Esophagus muscularis mucosa (tissue), 4 donors: ENCODE measurements at regions not wholly inside any gene's neighbourhood (a gene's known extent, or its start where the extent isn't known, plus 50 kb on each side); places are given as distances from the start of the nearest gene placed in this dataset.

Experiments
- DNase-seq: peaks from one replicate; pipeline ENCODE4 v3.0.0-alpha.2; 2017; ENCODE audit errors: extremely low spot score
- H3K27ac ChIP-seq, 4 donors: fragments of 200-600 bp; sonication (generic); replicated peaks in 1 of 4; 1 replicate in 3 of 4; 2 replicates in 1 of 4; pipeline ENCODE4 v1.5.1; 2016 to 2019; ENCODE audit warnings: mild to moderate bottlenecking in 1 of 4
- H3K27me3 ChIP-seq, 4 donors: fragments of 200-600 bp; sonication (generic); one replicate each; pipeline versions ENCODE4 v1.5.1 to v1.6.0; 2016 to 2019
- H3K36me3 ChIP-seq, 4 donors: fragments of 200-600 bp; sonication (generic); one replicate each; pipeline ENCODE4 v1.5.1; 2016 to 2019
- H3K4me1 ChIP-seq, 4 donors: fragments of 200-600 bp; sonication (generic); one replicate each; pipeline ENCODE4 v1.5.1; 2016 to 2019
- H3K4me3 ChIP-seq, 4 donors: fragments of 200-600 bp; sonication (generic); 1 replicate in 2 of 4; 2 replicates in 2 of 4; pipeline ENCODE4 v1.5.1; 2016 to 2019; ENCODE audit warnings: mild to moderate bottlenecking in 4 of 4, moderate library complexity in 1 of 4
- H3K9me3 ChIP-seq, 4 donors: fragments of 200-600 bp; sonication (generic); 1 replicate in 3 of 4; 2 replicates in 1 of 4; pipeline ENCODE4 v1.5.1; 2016 to 2019
- EP300 ChIP-seq: sonication (generic); formaldehyde crosslinking; IDR thresholded peaks from one replicate; pipeline ENCODE4 v1.6.1; 2017; ENCODE audit warnings: antibody characterized with exemption
- POLR2A ChIP-seq: fragments of 450-650 bp; IDR thresholded peaks from one replicate; pipeline ENCODE4 v1.6.1; 2017; ENCODE audit warnings: antibody characterized with exemption, moderate library complexity, mild to moderate bottlenecking, low read depth
- POLR2AphosphoS5 ChIP-seq, 2 donors: sonication (generic); formaldehyde crosslinking; IDR thresholded peaks; one replicate each; pipeline ENCODE4 v1.6.1; 2017; ENCODE audit warnings: antibody characterized with exemption in 2 of 2
- WGBS: methylation state at CpG from one replicate; pipeline ENCODE4 v1.1.5; 2018; 5-methylcytosine and 5-hydroxymethylcytosine counted together
- intact Hi-C: fragments of 100-400 bp; cut with DNase I; formaldehyde crosslinking; loops from one replicate; pipeline ENCODE4 v1.15.1; 2023
- TF ChIP-seq, protein P1 (sequence below), 3 experiments: fragments of 200-600 bp in 2 of 3; fragments of 450-650 bp in 1 of 3; sonication (generic) in 2 of 3; IDR thresholded peaks; one replicate each; pipeline ENCODE4 v1.5.1; 2017 to 2019; ENCODE audit warnings: antibody characterized with exemption in 3 of 3, mild to moderate bottlenecking in 2 of 3, moderate library complexity in 1 of 3

DNA sequence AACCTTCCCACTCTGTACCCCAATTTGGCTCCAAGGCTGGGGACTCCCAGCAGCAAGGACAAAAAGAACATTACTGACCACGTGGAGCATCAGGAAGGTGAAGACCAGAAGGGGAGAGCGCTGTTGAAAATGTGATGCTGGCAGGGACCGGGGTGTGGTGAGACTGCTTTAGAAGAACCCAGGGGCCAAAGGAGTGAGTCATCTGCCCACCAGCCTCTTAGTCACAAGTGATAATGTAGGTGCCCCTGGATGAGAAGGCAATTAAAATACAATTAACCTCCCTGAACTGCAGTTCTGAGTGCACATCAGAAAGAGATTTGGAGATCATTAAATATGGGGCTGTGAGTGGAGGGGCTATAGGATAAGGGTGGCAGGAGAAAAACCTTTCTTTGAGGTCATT is 366.6 kb upstream of the CCL2 start:
- 89% methylated on average over 3 of the region's 3 CpGs for WGBS
- no peaks in the 10 kb centered on the region for H3K9me3 ChIP-seq
- no peak for DNase-seq
- no peaks in the 10 kb centered on the region for H3K4me1 ChIP-seq
- no peak overlapping the region for H3K4me3 ChIP-seq
- intact Hi-C loops, result no loop called here
- H3K27ac ChIP-seq, result no peak overlapping the region
- no peaks in the 10 kb centered on the region for H3K36me3 ChIP-seq
- H3K27me3 ChIP-seq, result peaks cover 0 to 10% (median 0%) of the 10 kb centered on the region in 4 donors
- TF ChIP-seq, protein P1, sequence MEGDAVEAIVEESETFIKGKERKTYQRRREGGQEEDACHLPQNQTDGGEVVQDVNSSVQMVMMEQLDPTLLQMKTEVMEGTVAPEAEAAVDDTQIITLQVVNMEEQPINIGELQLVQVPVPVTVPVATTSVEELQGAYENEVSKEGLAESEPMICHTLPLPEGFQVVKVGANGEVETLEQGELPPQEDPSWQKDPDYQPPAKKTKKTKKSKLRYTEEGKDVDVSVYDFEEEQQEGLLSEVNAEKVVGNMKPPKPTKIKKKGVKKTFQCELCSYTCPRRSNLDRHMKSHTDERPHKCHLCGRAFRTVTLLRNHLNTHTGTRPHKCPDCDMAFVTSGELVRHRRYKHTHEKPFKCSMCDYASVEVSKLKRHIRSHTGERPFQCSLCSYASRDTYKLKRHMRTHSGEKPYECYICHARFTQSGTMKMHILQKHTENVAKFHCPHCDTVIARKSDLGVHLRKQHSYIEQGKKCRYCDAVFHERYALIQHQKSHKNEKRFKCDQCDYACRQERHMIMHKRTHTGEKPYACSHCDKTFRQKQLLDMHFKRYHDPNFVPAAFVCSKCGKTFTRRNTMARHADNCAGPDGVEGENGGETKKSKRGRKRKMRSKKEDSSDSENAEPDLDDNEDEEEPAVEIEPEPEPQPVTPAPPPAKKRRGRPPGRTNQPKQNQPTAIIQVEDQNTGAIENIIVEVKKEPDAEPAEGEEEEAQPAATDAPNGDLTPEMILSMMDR (IDR thresholded peaks at IDR 0.05), result no peak
- no peak for TF ChIP-seq POLR2A
- no peak for TF ChIP-seq POLR2AphosphoS5 (IDR thresholded peaks at IDR 0.05)
- no peak for TF ChIP-seq EP300

DNA sequence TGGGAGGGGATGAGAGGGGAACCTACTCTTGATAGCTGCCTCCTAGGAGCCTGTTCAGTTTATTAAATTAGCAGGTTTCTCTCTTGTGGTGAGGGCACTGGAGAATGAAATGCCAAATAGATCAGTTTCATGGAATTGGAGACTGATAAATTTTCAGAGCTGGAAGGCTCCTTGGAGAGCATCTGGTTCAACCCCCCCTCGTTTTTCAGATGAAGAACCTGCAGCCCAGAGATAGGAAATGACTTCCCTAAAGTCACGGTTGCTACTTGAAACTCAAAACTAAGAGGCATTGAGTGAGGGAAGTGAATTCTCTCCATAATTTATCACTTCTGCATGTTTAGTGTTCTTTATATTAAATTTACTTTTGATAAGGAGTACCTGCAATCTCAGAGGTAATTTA is 366.0 kb upstream of the CCL2 start:
- H3K4me1 ChIP-seq, result no peaks in the 10 kb centered on the region
- 47% methylated on average over 2 of the region's 2 CpGs for WGBS
- no peak overlapping the region for H3K4me3 ChIP-seq
- DNase-seq, result no peak
- intact Hi-C loops, result no loop called here
- H3K9me3 ChIP-seq, result no peaks in the 10 kb centered on the region
- no peaks in the 10 kb centered on the region for H3K36me3 ChIP-seq
- H3K27me3 ChIP-seq, result peaks cover 0 to 10% (median 0%) of the 10 kb centered on the region in 4 donors
- no peak overlapping the region for H3K27ac ChIP-seq
- TF ChIP-seq EP300 (no peak), POLR2A (no peak), POLR2AphosphoS5 (IDR thresholded peaks at IDR 0.05) (no peak)
- TF ChIP-seq, protein P1 (IDR thresholded peaks at IDR 0.05), result no peak

GRCh38 chr17:33889766-33890165 is 365.3 kb upstream of the CCL2 start:
- 83% methylated on average over 2 of the region's 2 CpGs for WGBS
- Histone ChIP-seq H3K4me1 (no peaks in the 10 kb centered on the region), H3K9me3 (no peaks in the 10 kb centered on the region), H3K27ac (no peak overlapping the region), H3K27me3 (peaks cover 0 to 10% (median 0%) of the 10 kb centered on the region in 4 donors), H3K4me3 (no peak overlapping the region), H3K36me3 (no peaks in the 10 kb centered on the region)
- intact Hi-C loops, result no loop called here
- DNase-seq, result no peak
- TF ChIP-seq POLR2AphosphoS5 (IDR thresholded peaks at IDR 0.05) (no peak), EP300 (no peak), POLR2A (no peak)
- TF ChIP-seq, protein P1 (IDR thresholded peaks at IDR 0.05), result no peak

DNA sequence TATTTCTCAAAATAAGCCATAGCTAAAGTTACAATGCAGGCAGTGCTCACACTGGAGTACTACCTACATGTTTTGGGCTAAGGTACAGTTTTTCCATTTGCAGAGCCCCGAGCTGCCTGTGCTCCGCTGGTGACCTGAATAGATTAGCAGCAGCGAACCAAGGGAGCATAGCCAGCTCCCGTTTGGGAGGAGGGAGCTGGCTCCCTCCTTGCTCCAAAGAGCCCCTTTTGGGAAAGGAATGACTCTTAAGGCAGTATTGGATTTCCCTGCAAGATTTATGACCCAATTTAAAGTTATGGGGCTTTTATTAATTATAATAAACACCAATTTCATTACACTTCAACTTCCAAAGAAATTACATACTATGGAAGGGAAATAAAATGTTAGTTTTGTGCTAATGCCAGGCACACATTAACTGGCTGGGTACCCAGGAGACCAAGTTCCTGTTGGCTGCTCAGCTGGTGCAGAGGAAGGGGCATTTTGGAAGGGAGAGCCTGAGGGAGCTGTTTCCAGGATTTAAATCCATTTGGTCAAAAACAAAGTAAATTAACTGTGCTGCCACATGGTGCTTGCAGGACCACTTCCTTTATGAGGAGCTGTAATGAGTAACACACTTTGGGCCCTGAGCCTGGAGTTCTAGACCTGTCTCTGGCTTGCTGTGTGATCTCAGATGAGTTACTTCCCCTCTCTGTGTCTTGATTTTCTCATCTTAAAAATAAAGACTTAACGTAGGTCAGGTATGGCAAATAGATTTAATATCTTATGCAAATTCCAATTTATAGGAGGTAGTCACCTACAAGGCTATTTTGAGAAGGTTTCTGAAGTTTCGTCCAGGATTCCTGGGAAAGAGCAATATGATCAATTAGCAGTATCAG is 362.1 kb upstream of the CCL2 start:
- H3K4me1 ChIP-seq, result no peaks in the 10 kb centered on the region
- H3K27me3 ChIP-seq, result peaks cover 0 to 12% (median 0%) of the 10 kb centered on the region in 4 donors
- intact Hi-C loops, result no loop called here
- DNase-seq, result no peak
- H3K27ac ChIP-seq, result no peak overlapping the region
- TF ChIP-seq, protein P1 (IDR thresholded peaks at IDR 0.05), result no peak
- TF ChIP-seq POLR2A (no peak), EP300 (no peak), POLR2AphosphoS5 (IDR thresholded peaks at IDR 0.05) (no peak)
- no peak overlapping the region for H3K4me3 ChIP-seq
- H3K9me3 ChIP-seq, result no peaks in the 10 kb centered on the region
- H3K36me3 ChIP-seq, result no peaks in the 10 kb centered on the region
- 53% methylated on average over 6 of the region's 6 CpGs for WGBS

DNA sequence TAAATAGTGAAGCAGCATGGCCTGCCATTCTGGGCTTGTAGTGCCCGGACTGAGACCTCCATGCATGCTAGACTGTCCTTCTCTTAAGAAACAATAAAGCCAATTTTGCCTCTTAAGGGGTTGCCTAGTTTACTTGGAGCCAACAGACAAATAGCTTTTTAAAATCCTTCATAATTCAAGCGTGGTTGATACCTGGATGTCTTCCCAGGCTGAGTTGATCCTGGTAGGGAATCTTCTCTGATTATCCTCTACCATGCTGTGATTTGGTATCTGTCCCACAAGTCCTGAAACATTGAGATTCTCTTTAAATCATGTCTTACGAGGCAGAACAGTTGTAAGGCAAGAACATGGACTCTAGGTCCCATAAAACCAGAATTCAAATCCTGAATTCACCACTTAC is 359.6 kb upstream of the CCL2 start:
- H3K27ac ChIP-seq, result no peak overlapping the region
- 79% methylated on average over 3 of the region's 3 CpGs for WGBS
- no peak for DNase-seq
- no peaks in the 10 kb centered on the region for H3K4me1 ChIP-seq
- TF ChIP-seq POLR2AphosphoS5 (IDR thresholded peaks at IDR 0.05), result no peak
- no peak for TF ChIP-seq EP300
- TF ChIP-seq, protein P1 (IDR thresholded peaks at IDR 0.05), result no peak
- TF ChIP-seq POLR2A, result no peak
- peaks cover 0 to 12% (median 0%) of the 10 kb centered on the region in 4 donors for H3K27me3 ChIP-seq
- H3K4me3 ChIP-seq, result no peak overlapping the region
- no peaks in the 10 kb centered on the region for H3K9me3 ChIP-seq
- intact Hi-C loops, result no loop called here
- no peaks in the 10 kb centered on the region for H3K36me3 ChIP-seq
